ENCODE measurements at regions not wholly inside any gene's neighbourhood (a gene's known extent, or its start where the extent isn't known, plus 50 kb on each side); places are given as distances from the start of the nearest gene placed in this dataset.

DNA sequence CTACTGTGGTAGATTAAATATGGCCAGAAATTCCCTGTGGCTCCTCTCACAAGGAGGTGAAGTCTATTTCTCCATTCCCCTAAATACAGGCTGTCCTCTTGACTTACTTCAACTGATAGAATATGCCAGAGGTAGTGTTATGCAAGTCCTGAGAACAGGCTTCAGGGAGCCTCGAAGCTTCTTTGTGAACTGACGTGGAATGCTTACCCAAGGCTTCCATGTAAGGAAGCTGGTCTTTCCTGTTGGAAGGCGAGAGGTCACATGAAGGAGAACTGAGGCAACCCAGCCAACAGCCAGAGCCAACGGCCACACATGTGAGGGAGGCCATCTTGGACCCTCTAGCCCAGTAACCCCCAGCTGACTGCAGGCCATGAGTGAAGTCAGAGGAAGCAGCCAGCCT, 267.9 kb downstream of the MRTFB start:
- Histone ChIP-seq H3K4me2 (ENCODE audit: low read depth, low read length) (no peak overlapping the region), H3K18ac (ENCODE audit: low read depth, low read length) (no peak overlapping the region), H3K23ac (ENCODE audit: low read depth, low read length) (no peak overlapping the region), H3K9me1 (ENCODE audit: insufficient read depth, low read length) (no peaks in the 10 kb centered on the region), H2BK5ac (ENCODE audit: low read depth, low read length, poor library complexity, severe bottlenecking) (no peak overlapping the region), H2BK120ac (ENCODE audit: low read depth, low read length) (no peak overlapping the region), H4K8ac (ENCODE audit: low read depth in 2 of 2, low read length in 2 of 2) (no peak overlapping the region), H2BK15ac (ENCODE audit: low read depth, low read length) (no peak overlapping the region), H4K5ac (ENCODE audit: low read depth, low read length) (no peak overlapping the region), H3K4me3 (ENCODE audit: insufficient read depth, low read depth, low read length) (no peak overlapping the region), H2BK20ac (ENCODE audit: low read depth, low read length) (no peak overlapping the region), H3K9me3 (ENCODE audit: control insufficient read depth, insufficient read depth, low read length) (peaks cover 2% of the 10 kb centered on the region), H4K91ac (ENCODE audit: insufficient read depth, low read depth, low read length) (no peak overlapping the region), H3K4me1 (ENCODE audit: control insufficient read depth, insufficient read depth, low read length) (peaks cover 4% of the 10 kb centered on the region), H3K27me3 (ENCODE audit: control insufficient read depth, insufficient read depth, low read length) (no peaks in the 10 kb centered on the region), H2AFZ (replicated peaks; ENCODE audit: low read length, poor library complexity) (no peak overlapping the region), H4K20me1 (ENCODE audit: insufficient read depth, low read length) (no peaks in the 10 kb centered on the region), H3K36me3 (ENCODE audit: control insufficient read depth, insufficient read depth, low read length) (no peaks in the 10 kb centered on the region), H3K9ac (ENCODE audit: low read depth, low read length) (no peak overlapping the region), H3K56ac (ENCODE audit: extremely low read depth, insufficient read depth, low read length) (no peak overlapping the region), H3K14ac (replicated peaks; ENCODE audit: low read depth, low read length) (no peak overlapping the region), H3K4ac (ENCODE audit: low read depth, low read length) (no peak overlapping the region), H2AK9ac (replicated peaks; ENCODE audit: low read depth, low read length, poor library complexity) (no peak overlapping the region), H3K79me1 (ENCODE audit: low read depth in 1 of 2, low read length in 2 of 2) (no peaks in the 10 kb centered on the region), H2AK5ac (ENCODE audit: low read depth, low read length) (no peak overlapping the region), H3K27ac (ENCODE audit: insufficient read depth, low read length) (no peak overlapping the region)
- CTCF ChIA-PET, result interaction anchor here (0.6 kb wide), 1 partner anchor 230 kb away, joined by 4 read pairs; no protein-coding TSS in a partner anchor
- POLR2A ChIA-PET (ENCODE audit: unreplicated experiment), result no interaction called here
- WGBS, 2 experiments (ENCODE audit: extremely low coverage in 2 of 2, insufficient read length in 1 of 2), result 73% methylated on average over 3 of the region's 4 CpGs; no CpG with 5 or more reads in 1 of the 2 experiments
- DNase-seq (no peak), ATAC-seq (ENCODE audit: low read depth) (no peak)
- no TSS peak for BruUV-seq (replicated peaks)
- in situ Hi-C loops (cut with MboI; ENCODE audit: low sequenced_read_pairs) (no loop called here), intact Hi-C loops (cut with micrococcal nuclease) (no loop called here), dilution Hi-C loops (cut with HindIII; ENCODE audit: low sequenced_read_pairs, unreplicated experiment) (no loop called here)
- TF ChIP-seq MAZ (IDR thresholded peaks at IDR 0.05; ENCODE audit: borderline replicate concordance, low read depth, low read length) (no peak), RFX5 (IDR thresholded peaks at IDR 0.05; ENCODE audit: low read depth, low read length) (no peak), NFE2L2 (IDR thresholded peaks at IDR 0.05; ENCODE audit: low read depth, low read length) (no peak), FOS (IDR thresholded peaks at IDR 0.05; ENCODE audit: low read depth, low read length) (no peak), RCOR1 (IDR thresholded peaks at IDR 0.05; ENCODE audit: insufficient replicate concordance, low read length) (no peak), CHD1 (IDR thresholded peaks at IDR 0.05; ENCODE audit: low read depth, low read length) (no peak), MXI1 (IDR thresholded peaks at IDR 0.05; ENCODE audit: borderline replicate concordance, low read depth, low read length) (no peak)
- TF ChIP-seq, protein P1, sequence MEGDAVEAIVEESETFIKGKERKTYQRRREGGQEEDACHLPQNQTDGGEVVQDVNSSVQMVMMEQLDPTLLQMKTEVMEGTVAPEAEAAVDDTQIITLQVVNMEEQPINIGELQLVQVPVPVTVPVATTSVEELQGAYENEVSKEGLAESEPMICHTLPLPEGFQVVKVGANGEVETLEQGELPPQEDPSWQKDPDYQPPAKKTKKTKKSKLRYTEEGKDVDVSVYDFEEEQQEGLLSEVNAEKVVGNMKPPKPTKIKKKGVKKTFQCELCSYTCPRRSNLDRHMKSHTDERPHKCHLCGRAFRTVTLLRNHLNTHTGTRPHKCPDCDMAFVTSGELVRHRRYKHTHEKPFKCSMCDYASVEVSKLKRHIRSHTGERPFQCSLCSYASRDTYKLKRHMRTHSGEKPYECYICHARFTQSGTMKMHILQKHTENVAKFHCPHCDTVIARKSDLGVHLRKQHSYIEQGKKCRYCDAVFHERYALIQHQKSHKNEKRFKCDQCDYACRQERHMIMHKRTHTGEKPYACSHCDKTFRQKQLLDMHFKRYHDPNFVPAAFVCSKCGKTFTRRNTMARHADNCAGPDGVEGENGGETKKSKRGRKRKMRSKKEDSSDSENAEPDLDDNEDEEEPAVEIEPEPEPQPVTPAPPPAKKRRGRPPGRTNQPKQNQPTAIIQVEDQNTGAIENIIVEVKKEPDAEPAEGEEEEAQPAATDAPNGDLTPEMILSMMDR (conservative IDR thresholded peaks at IDR 0.05; ENCODE audit: low read depth, low read length), result no peak
- TF ChIP-seq, protein P2, sequence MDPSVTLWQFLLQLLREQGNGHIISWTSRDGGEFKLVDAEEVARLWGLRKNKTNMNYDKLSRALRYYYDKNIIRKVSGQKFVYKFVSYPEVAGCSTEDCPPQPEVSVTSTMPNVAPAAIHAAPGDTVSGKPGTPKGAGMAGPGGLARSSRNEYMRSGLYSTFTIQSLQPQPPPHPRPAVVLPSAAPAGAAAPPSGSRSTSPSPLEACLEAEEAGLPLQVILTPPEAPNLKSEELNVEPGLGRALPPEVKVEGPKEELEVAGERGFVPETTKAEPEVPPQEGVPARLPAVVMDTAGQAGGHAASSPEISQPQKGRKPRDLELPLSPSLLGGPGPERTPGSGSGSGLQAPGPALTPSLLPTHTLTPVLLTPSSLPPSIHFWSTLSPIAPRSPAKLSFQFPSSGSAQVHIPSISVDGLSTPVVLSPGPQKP (IDR thresholded peaks at IDR 0.05; ENCODE audit: borderline replicate concordance, low read depth, low read length), result no peak
